WTC11 (cell line): ENCODE measurements at regions not wholly inside any gene's neighbourhood (a gene's known extent, or its start where the extent isn't known, plus 50 kb on each side); places are given as distances from the start of the nearest gene placed in this dataset.

Experiments
- ATAC-seq: fragments of 200-7000 bp; cut with Tn5 transposase; 2 replicates; pipeline ENCODE4 v1.10.0; 2021; ENCODE audit warnings: mild to moderate bottlenecking, moderate library complexity
- CTCF ChIA-PET: fragments of 300-600 bp; sonication (Branson Sonifier 250); formaldehyde crosslinking; loops from one replicate; lab custom pipeline; 2021; ENCODE audit warnings: antibody characterized with exemption; lab: Charles Lee
- POLR2A ChIA-PET: fragments of 350-600 bp; sonication (Branson Sonifier 250); formaldehyde crosslinking; loops from one replicate; lab custom pipeline; 2021; ENCODE audit warnings: antibody characterized with exemption; lab: Charles Lee
- DNase-seq: peaks from one replicate; pipeline ENCODE4 v3.0.0; 2021; ENCODE audit warnings: low spot score
- H3K27ac Mint-ChIP-seq: 2 replicates; pipeline ENCODE4 v1.8.0; 2021; ENCODE audit warnings: mixed read lengths
- H3K27me3 Mint-ChIP-seq: 2 replicates; pipeline ENCODE4 v1.8.0; 2021; ENCODE audit warnings: low read depth, mild to moderate bottlenecking, moderate library complexity, mixed read lengths
- H3K36me3 Mint-ChIP-seq: 2 replicates; pipeline ENCODE4 v1.8.0; 2021; ENCODE audit warnings: mixed read lengths
- H3K4me1 Mint-ChIP-seq: 2 replicates; pipeline ENCODE4 v1.8.0; 2022; ENCODE audit warnings: mixed read lengths
- H3K4me3 Mint-ChIP-seq: 2 replicates; pipeline ENCODE4 v1.8.0; 2021; ENCODE audit warnings: mild to moderate bottlenecking, moderate library complexity, mixed read lengths
- H3K9me3 Mint-ChIP-seq: 2 replicates; pipeline ENCODE4 v1.8.0; 2021; ENCODE audit warnings: mixed read lengths
- ATF1 ChIP-seq: sonication (generic); formaldehyde crosslinking; IDR thresholded peaks from 2 replicates; pipeline ENCODE4 v1.8.1; 2023; ENCODE audit warnings: mild to moderate bottlenecking, moderate library complexity, missing genetic modification reagents
- E2F1 ChIP-seq: sonication (generic); formaldehyde crosslinking; IDR thresholded peaks from 2 replicates; pipeline ENCODE4 v1.8.0; 2022; ENCODE audit warnings: mild to moderate bottlenecking, missing genetic modification reagents
- EMX1 ChIP-seq: fragments of 250-450 bp; sonication (Bioruptor Pico); IDR thresholded peaks from 2 replicates; pipeline ENCODE4 v1.8.0; 2021; ENCODE audit warnings: mild to moderate bottlenecking
- ERG ChIP-seq: fragments of 250-450 bp; sonication (Bioruptor Pico); IDR thresholded peaks from 2 replicates; pipeline ENCODE4 v1.8.0; 2021; ENCODE audit warnings: mild to moderate bottlenecking
- FOXP1 ChIP-seq: sonication (generic); formaldehyde crosslinking; IDR thresholded peaks from 2 replicates; pipeline ENCODE4 v1.8.0; 2022; ENCODE audit warnings: missing genetic modification reagents, mild to moderate bottlenecking, moderate library complexity, borderline replicate concordance
- GABPB1 ChIP-seq: sonication (generic); formaldehyde crosslinking; IDR thresholded peaks from 2 replicates; pipeline ENCODE4 v1.8.1; 2023; ENCODE audit warnings: mild to moderate bottlenecking, missing genetic modification reagents
- HMGA2 ChIP-seq: fragments of 250-450 bp; sonication (Bioruptor Pico); IDR thresholded peaks from 2 replicates; pipeline ENCODE4 v1.4.0; 2021; ENCODE audit warnings: mild to moderate bottlenecking, moderate library complexity
- IRF1 ChIP-seq: sonication (generic); formaldehyde crosslinking; IDR thresholded peaks from 2 replicates; pipeline ENCODE4 v1.8.0; 2023; ENCODE audit warnings: missing genetic modification reagents
- IRF2 ChIP-seq: sonication (generic); formaldehyde crosslinking; IDR thresholded peaks from 2 replicates; pipeline ENCODE4 v1.8.0; 2022; ENCODE audit warnings: low read depth, missing genetic modification reagents, borderline replicate concordance
- JAZF1 ChIP-seq: fragments of 250-450 bp; sonication (Bioruptor Pico); IDR thresholded peaks from 2 replicates; pipeline ENCODE4 v1.9.0; 2021; ENCODE audit warnings: moderate library complexity, mild to moderate bottlenecking, inconsistent platforms
- MYBL2 ChIP-seq: sonication (generic); formaldehyde crosslinking; IDR thresholded peaks from 2 replicates; pipeline ENCODE4 v1.8.1; 2023; ENCODE audit warnings: mild to moderate bottlenecking, moderate library complexity, missing genetic modification reagents
- PREB ChIP-seq: sonication (generic); formaldehyde crosslinking; IDR thresholded peaks from 2 replicates; pipeline ENCODE4 v1.8.1; 2022; ENCODE audit warnings: mild to moderate bottlenecking, missing genetic modification reagents, moderate library complexity, borderline replicate concordance
- SMAD4 ChIP-seq: sonication (generic); formaldehyde crosslinking; IDR thresholded peaks from 2 replicates; pipeline ENCODE4 v1.8.0; 2022; ENCODE audit warnings: mild to moderate bottlenecking, missing genetic modification reagents
- STAT6 ChIP-seq: sonication (generic); formaldehyde crosslinking; conservative IDR thresholded peaks from 2 replicates; pipeline ENCODE4 v1.8.1; 2023; ENCODE audit warnings: mild to moderate bottlenecking, low read depth, missing genetic modification reagents, moderate library complexity
- TEAD4 ChIP-seq: sonication (generic); formaldehyde crosslinking; IDR thresholded peaks from 2 replicates; pipeline ENCODE4 v1.8.0; 2022; ENCODE audit warnings: mild to moderate bottlenecking, missing genetic modification reagents
- TP53 ChIP-seq: sonication (generic); formaldehyde crosslinking; IDR thresholded peaks from 2 replicates; pipeline ENCODE4 v1.8.1; 2023; ENCODE audit warnings: mild to moderate bottlenecking, missing genetic modification reagents
- ZNF121 ChIP-seq: sonication (generic); formaldehyde crosslinking; IDR thresholded peaks from 2 replicates; pipeline ENCODE4 v1.8.0; 2023; ENCODE audit warnings: missing genetic modification reagents
- ZNF138 ChIP-seq: sonication (generic); formaldehyde crosslinking; conservative IDR thresholded peaks from 2 replicates; pipeline ENCODE4 v1.8.1; 2022; ENCODE audit warnings: mild to moderate bottlenecking, moderate library complexity, missing genetic modification reagents
- ZNF232 ChIP-seq: sonication (generic); formaldehyde crosslinking; IDR thresholded peaks from 2 replicates; pipeline ENCODE4 v1.8.0; 2022; ENCODE audit warnings: mild to moderate bottlenecking, missing genetic modification reagents
- ZNF317 ChIP-seq: sonication (generic); formaldehyde crosslinking; IDR thresholded peaks from 2 replicates; pipeline ENCODE4 v1.8.1; 2023; ENCODE audit warnings: low read depth, mild to moderate bottlenecking, moderate library complexity, missing genetic modification reagents, borderline replicate concordance
- ZNF396 ChIP-seq: fragments of 250-450 bp; sonication (Bioruptor Pico); IDR thresholded peaks from 2 replicates; pipeline ENCODE4 v1.8.0; 2021; ENCODE audit warnings: mild to moderate bottlenecking, moderate library complexity, borderline replicate concordance
- ZNF416 ChIP-seq: fragments of 250-450 bp; sonication (Bioruptor Pico); IDR thresholded peaks from 2 replicates; pipeline ENCODE4 v1.9.0; 2021; ENCODE audit warnings: mild to moderate bottlenecking, inconsistent platforms
- ZNF423 ChIP-seq: fragments of 250-450 bp; sonication (Bioruptor Pico); IDR thresholded peaks from 2 replicates; pipeline ENCODE4 v2.1.2; 2022; ENCODE audit warnings: mild to moderate bottlenecking, moderate library complexity
- ZNF532 ChIP-seq: fragments of 250-450 bp; sonication (Bioruptor Pico); IDR thresholded peaks from 2 replicates; pipeline ENCODE4 v1.9.0; 2021; ENCODE audit warnings: mild to moderate bottlenecking, borderline replicate concordance

- TF ChIP-seq PREB (no peak), TEAD4 (CRISPR knock-in tag) (no peak), SMAD4 (CRISPR knock-in tag) (no peak), ZNF317 (CRISPR knock-in tag) (no peak), ERG (CRISPR knock-in tag) (no peak), IRF2 (no peak), IRF1 (no peak), STAT6 (no peak), HMGA2 (CRISPR knock-in tag) (no peak), JAZF1 (CRISPR knock-in tag) (no peak)
Measured at GRCh38 chr9:135242406-135242805, 154.9 kb downstream of the OLFM1 start (continued).

- DNase-seq: no peak
- POLR2A ChIA-PET: no interaction called here
- H3K27ac Mint-ChIP-seq: peak overlapping the region; percentile 86; the same call in 1 of the 2 replicates
- CTCF ChIA-PET: interaction anchor here (1.1 to 1.2 kb wide), 2 partner anchors 157 to 169 kb away, joined by 3 read pairs; no protein-coding TSS in a partner anchor
- no peak for ATAC-seq
- H3K4me1 Mint-ChIP-seq: peaks cover 9% of the 10 kb centered on the region; the same call in 1 of the 2 replicates
- no peaks in the 10 kb centered on the region for H3K36me3 Mint-ChIP-seq
- no peak overlapping the region for H3K4me3 Mint-ChIP-seq
- H3K9me3 Mint-ChIP-seq: no peaks in the 10 kb centered on the region
- no peaks in the 10 kb centered on the region; the same call in 1 of the 2 replicates for H3K27me3 Mint-ChIP-seq
- TF ChIP-seq ZNF423 (CRISPR knock-in tag) (no peak), PREB (no peak), ZNF121 (CRISPR knock-in tag) (no peak; the same call in 1 of the 2 replicates), E2F1 (CRISPR knock-in tag) (no peak), FOXP1 (CRISPR knock-in tag) (no peak), EMX1 (CRISPR knock-in tag) (no peak), ZNF138 (CRISPR knock-in tag) (no peak), ZNF232 (CRISPR knock-in tag) (no peak), ZNF532 (no peak), ZNF396 (no peak), GABPB1 (CRISPR knock-in tag) (no peak), MYBL2 (CRISPR knock-in tag) (no peak), ZNF416 (CRISPR knock-in tag) (no peak), ATF1 (CRISPR knock-in tag) (no peak), TP53 (CRISPR knock-in tag) (no peak)
Measured at GRCh38 chr9:135243201-135244190, 156.0 kb downstream of the OLFM1 start.
